ENCODE measurements at regions not wholly inside any gene's neighbourhood (a gene's known extent, or its start where the extent isn't known, plus 50 kb on each side); places are given as distances from the start of the nearest gene placed in this dataset.

- no peak for DNase-seq (ENCODE audit: low read depth in 1 of 2, low spot score in 1 of 2)
- Histone ChIP-seq H3K27ac (replicated peaks) (no peak overlapping the region), H3K4me3 (replicated peaks; ENCODE audit: insufficient read depth, low read length) (no peak overlapping the region), H3K27me3 (ENCODE audit: insufficient read depth, poor library complexity, severe bottlenecking) (no peaks in the 10 kb centered on the region)
- TF ChIP-seq, protein P1, sequence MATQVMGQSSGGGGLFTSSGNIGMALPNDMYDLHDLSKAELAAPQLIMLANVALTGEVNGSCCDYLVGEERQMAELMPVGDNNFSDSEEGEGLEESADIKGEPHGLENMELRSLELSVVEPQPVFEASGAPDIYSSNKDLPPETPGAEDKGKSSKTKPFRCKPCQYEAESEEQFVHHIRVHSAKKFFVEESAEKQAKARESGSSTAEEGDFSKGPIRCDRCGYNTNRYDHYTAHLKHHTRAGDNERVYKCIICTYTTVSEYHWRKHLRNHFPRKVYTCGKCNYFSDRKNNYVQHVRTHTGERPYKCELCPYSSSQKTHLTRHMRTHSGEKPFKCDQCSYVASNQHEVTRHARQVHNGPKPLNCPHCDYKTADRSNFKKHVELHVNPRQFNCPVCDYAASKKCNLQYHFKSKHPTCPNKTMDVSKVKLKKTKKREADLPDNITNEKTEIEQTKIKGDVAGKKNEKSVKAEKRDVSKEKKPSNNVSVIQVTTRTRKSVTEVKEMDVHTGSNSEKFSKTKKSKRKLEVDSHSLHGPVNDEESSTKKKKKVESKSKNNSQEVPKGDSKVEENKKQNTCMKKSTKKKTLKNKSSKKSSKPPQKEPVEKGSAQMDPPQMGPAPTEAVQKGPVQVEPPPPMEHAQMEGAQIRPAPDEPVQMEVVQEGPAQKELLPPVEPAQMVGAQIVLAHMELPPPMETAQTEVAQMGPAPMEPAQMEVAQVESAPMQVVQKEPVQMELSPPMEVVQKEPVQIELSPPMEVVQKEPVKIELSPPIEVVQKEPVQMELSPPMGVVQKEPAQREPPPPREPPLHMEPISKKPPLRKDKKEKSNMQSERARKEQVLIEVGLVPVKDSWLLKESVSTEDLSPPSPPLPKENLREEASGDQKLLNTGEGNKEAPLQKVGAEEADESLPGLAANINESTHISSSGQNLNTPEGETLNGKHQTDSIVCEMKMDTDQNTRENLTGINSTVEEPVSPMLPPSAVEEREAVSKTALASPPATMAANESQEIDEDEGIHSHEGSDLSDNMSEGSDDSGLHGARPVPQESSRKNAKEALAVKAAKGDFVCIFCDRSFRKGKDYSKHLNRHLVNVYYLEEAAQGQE (IDR thresholded peaks at IDR 0.05; ENCODE audit: insufficient replicate concordance, low read depth), result no peak
- TF ChIP-seq SPI1 (IDR thresholded peaks at IDR 0.05; ENCODE audit: borderline replicate concordance, low read depth), result no peak
- TF ChIP-seq GABPA (IDR thresholded peaks at IDR 0.05; ENCODE audit: low read depth), result no peak
- no peak for TF ChIP-seq POLR2AphosphoS5 (IDR thresholded peaks at IDR 0.05; ENCODE audit: low read depth)
- TF ChIP-seq CTCF (IDR thresholded peaks at IDR 0.05; ENCODE audit: insufficient read depth, low read length), result no peak
Observed at GRCh38 chr10:10417671-10418070, 600.0 kb upstream of the CELF2 start.

- peak; percentile 66; the same call in 1 of the 2 replicates for TF ChIP-seq SPI1 (IDR thresholded peaks at IDR 0.05; ENCODE audit: borderline replicate concordance, low read depth)
- no peak for TF ChIP-seq CTCF (IDR thresholded peaks at IDR 0.05; ENCODE audit: insufficient read depth, low read length)
- no peak for TF ChIP-seq POLR2AphosphoS5 (IDR thresholded peaks at IDR 0.05; ENCODE audit: low read depth)
- no peak for TF ChIP-seq GABPA (IDR thresholded peaks at IDR 0.05; ENCODE audit: low read depth)
- H3K27ac ChIP-seq (replicated peaks), result no peak overlapping the region
- H3K4me3 ChIP-seq (replicated peaks; ENCODE audit: insufficient read depth, low read length), result no peak overlapping the region
- no peaks in the 10 kb centered on the region for H3K27me3 ChIP-seq (ENCODE audit: insufficient read depth, poor library complexity, severe bottlenecking)
- DNase-seq (ENCODE audit: low read depth in 1 of 2, low spot score in 1 of 2), result peak in 1 of 2 experiments; percentile 30
Observed at GRCh38 chr10:10418387-10418786, 599.3 kb upstream of the CELF2 start.

- TF ChIP-seq POLR2AphosphoS5 (IDR thresholded peaks at IDR 0.05; ENCODE audit: low read depth), result no peak
- TF ChIP-seq GABPA (IDR thresholded peaks at IDR 0.05; ENCODE audit: low read depth), result no peak
- TF ChIP-seq, protein P1 (IDR thresholded peaks at IDR 0.05; ENCODE audit: insufficient replicate concordance, low read depth), result no peak
- TF ChIP-seq SPI1 (IDR thresholded peaks at IDR 0.05; ENCODE audit: borderline replicate concordance, low read depth), result no peak
- TF ChIP-seq CTCF (IDR thresholded peaks at IDR 0.05; ENCODE audit: insufficient read depth, low read length), result no peak
- no peak for DNase-seq (ENCODE audit: low read depth in 1 of 2, low spot score in 1 of 2)
- no peak overlapping the region for H3K4me3 ChIP-seq (replicated peaks; ENCODE audit: insufficient read depth, low read length)
- H3K27me3 ChIP-seq (ENCODE audit: insufficient read depth, poor library complexity, severe bottlenecking), result no peaks in the 10 kb centered on the region
- no peak overlapping the region for H3K27ac ChIP-seq (replicated peaks)
Observed at GRCh38 chr10:10421071-10421470, 596.6 kb upstream of the CELF2 start.

- no peak overlapping the region for H3K27ac ChIP-seq (replicated peaks)
- H3K27me3 ChIP-seq (ENCODE audit: insufficient read depth, poor library complexity, severe bottlenecking), result no peaks in the 10 kb centered on the region
- TF ChIP-seq GABPA (IDR thresholded peaks at IDR 0.05; ENCODE audit: low read depth) (no peak), SPI1 (IDR thresholded peaks at IDR 0.05; ENCODE audit: borderline replicate concordance, low read depth) (no peak), POLR2AphosphoS5 (IDR thresholded peaks at IDR 0.05; ENCODE audit: low read depth) (no peak), CTCF (IDR thresholded peaks at IDR 0.05; ENCODE audit: insufficient read depth, low read length) (no peak)
- TF ChIP-seq, protein P1 (IDR thresholded peaks at IDR 0.05; ENCODE audit: insufficient replicate concordance, low read depth), result no peak
- H3K4me3 ChIP-seq (replicated peaks; ENCODE audit: insufficient read depth, low read length), result no peak overlapping the region
- no peak for DNase-seq (ENCODE audit: low read depth in 1 of 2, low spot score in 1 of 2)
Observed at GRCh38 chr10:10431422-10432066, 586.1 kb upstream of the CELF2 start.

Data from HL-60 (cell line).